ENCODE measurements at regions not wholly inside any gene's neighbourhood (a gene's known extent, or its start where the extent isn't known, plus 50 kb on each side); places are given as distances from the start of the nearest gene placed in this dataset.

GRCh38 chr1:157941939-157942338, 51.5 kb upstream of the KIRREL1 start:
- no peak overlapping the region for H3K4me3 ChIP-seq (ENCODE audit: low read depth in 2 of 2, low read length in 1 of 2)
- H3F3A ChIP-seq (replicated peaks; ENCODE audit: insufficient read depth), result no peaks in the 10 kb centered on the region
- DNase-seq, result no peak
- no peaks in the 10 kb centered on the region for H3K9me3 ChIP-seq
- no peak overlapping the region for H3K9ac ChIP-seq
- TF ChIP-seq USF1 (IDR thresholded peaks at IDR 0.05; ENCODE audit: borderline replicate concordance, low read depth) (no peak), RCOR1 (IDR thresholded peaks at IDR 0.05; ENCODE audit: low read length) (no peak), TCF12 (IDR thresholded peaks at IDR 0.05) (no peak), EP300 (IDR thresholded peaks at IDR 0.05; ENCODE audit: borderline replicate concordance in 1 of 2, low read depth in 1 of 2, low read length in 1 of 2) (no peak), MAX (IDR thresholded peaks at IDR 0.05; ENCODE audit: low read depth) (no peak), FOSL2 (IDR thresholded peaks at IDR 0.05; ENCODE audit: borderline replicate concordance, low read depth) (no peak), SIN3A (IDR thresholded peaks at IDR 0.05; ENCODE audit: borderline replicate concordance, low read depth, low read length) (no peak), CTCF (IDR thresholded peaks at IDR 0.05) (no peak), CHD2 (IDR thresholded peaks at IDR 0.05; ENCODE audit: low read length, partially characterized antibody) (no peak), NRF1 (IDR thresholded peaks at IDR 0.05; ENCODE audit: low read depth, low read length) (no peak), JUND (IDR thresholded peaks at IDR 0.05) (no peak), POLR2AphosphoS5 (IDR thresholded peaks at IDR 0.05; ENCODE audit: low read depth, low read length) (no peak), RAD21 (IDR thresholded peaks at IDR 0.05; ENCODE audit: low read length) (no peak), RXRA (IDR thresholded peaks at IDR 0.05; ENCODE audit: borderline replicate concordance, low read depth) (no peak), FOXJ3 (CRISPR knock-in tag; IDR thresholded peaks at IDR 0.05) (no peak)
- TF ChIP-seq, protein P1, sequence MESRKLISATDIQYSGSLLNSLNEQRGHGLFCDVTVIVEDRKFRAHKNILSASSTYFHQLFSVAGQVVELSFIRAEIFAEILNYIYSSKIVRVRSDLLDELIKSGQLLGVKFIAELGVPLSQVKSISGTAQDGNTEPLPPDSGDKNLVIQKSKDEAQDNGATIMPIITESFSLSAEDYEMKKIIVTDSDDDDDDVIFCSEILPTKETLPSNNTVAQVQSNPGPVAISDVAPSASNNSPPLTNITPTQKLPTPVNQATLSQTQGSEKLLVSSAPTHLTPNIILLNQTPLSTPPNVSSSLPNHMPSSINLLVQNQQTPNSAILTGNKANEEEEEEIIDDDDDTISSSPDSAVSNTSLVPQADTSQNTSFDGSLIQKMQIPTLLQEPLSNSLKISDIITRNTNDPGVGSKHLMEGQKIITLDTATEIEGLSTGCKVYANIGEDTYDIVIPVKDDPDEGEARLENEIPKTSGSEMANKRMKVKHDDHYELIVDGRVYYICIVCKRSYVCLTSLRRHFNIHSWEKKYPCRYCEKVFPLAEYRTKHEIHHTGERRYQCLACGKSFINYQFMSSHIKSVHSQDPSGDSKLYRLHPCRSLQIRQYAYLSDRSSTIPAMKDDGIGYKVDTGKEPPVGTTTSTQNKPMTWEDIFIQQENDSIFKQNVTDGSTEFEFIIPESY (IDR thresholded peaks at IDR 0.05; ENCODE audit: borderline replicate concordance, low read depth), result no peak
- TF ChIP-seq, protein P2, sequence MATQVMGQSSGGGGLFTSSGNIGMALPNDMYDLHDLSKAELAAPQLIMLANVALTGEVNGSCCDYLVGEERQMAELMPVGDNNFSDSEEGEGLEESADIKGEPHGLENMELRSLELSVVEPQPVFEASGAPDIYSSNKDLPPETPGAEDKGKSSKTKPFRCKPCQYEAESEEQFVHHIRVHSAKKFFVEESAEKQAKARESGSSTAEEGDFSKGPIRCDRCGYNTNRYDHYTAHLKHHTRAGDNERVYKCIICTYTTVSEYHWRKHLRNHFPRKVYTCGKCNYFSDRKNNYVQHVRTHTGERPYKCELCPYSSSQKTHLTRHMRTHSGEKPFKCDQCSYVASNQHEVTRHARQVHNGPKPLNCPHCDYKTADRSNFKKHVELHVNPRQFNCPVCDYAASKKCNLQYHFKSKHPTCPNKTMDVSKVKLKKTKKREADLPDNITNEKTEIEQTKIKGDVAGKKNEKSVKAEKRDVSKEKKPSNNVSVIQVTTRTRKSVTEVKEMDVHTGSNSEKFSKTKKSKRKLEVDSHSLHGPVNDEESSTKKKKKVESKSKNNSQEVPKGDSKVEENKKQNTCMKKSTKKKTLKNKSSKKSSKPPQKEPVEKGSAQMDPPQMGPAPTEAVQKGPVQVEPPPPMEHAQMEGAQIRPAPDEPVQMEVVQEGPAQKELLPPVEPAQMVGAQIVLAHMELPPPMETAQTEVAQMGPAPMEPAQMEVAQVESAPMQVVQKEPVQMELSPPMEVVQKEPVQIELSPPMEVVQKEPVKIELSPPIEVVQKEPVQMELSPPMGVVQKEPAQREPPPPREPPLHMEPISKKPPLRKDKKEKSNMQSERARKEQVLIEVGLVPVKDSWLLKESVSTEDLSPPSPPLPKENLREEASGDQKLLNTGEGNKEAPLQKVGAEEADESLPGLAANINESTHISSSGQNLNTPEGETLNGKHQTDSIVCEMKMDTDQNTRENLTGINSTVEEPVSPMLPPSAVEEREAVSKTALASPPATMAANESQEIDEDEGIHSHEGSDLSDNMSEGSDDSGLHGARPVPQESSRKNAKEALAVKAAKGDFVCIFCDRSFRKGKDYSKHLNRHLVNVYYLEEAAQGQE (IDR thresholded peaks at IDR 0.05; ENCODE audit: low read depth, low read length), result no peak
- CTCF ChIA-PET, result interaction anchor here (1.1 to 1.5 kb wide), 2 partner anchors 9 to 22 kb away, joined by 3 read pairs; no protein-coding TSS in a partner anchor
- H3K9me2 ChIP-seq, result no peaks in the 10 kb centered on the region
- no peaks in the 10 kb centered on the region for H4K20me1 ChIP-seq (ENCODE audit: insufficient read depth)
- no peaks in the 10 kb centered on the region for H3K4me1 ChIP-seq (ENCODE audit: control insufficient read depth in 1 of 2, insufficient read depth in 2 of 2, low read depth in 1 of 2, low read length in 1 of 2)
- 7% methylated on average over 5 of the region's 5 CpGs for WGBS (ENCODE audit: low lambda C conversion rate)
- H3K36me3 ChIP-seq (replicated peaks in 1 of 2; ENCODE audit: control insufficient read depth in 1 of 2, insufficient read depth in 2 of 2, low read length in 1 of 2), result no peaks in the 10 kb centered on the region
- H2AFZ ChIP-seq (ENCODE audit: low read depth), result no peak overlapping the region
- no peak overlapping the region for H3K27ac ChIP-seq (ENCODE audit: low read depth in 2 of 2, low read length in 1 of 2)
- H3K4me2 ChIP-seq, result no peak overlapping the region
- H3K79me2 ChIP-seq (ENCODE audit: insufficient read depth), result no peaks in the 10 kb centered on the region
- peaks cover 49% of the 10 kb centered on the region; the same call in 1 of the 2 replicates for H3K27me3 ChIP-seq (ENCODE audit: insufficient read depth)
- POLR2A ChIA-PET, result no interaction called here

Measured in SK-N-SH (cell line).